SK-N-SH treated with all-trans-retinoic acid at 6 μM for 48 hours (cell line): ENCODE measurements at regions not wholly inside any gene's neighbourhood (a gene's known extent, or its start where the extent isn't known, plus 50 kb on each side); places are given as distances from the start of the nearest gene placed in this dataset.

Experiments used
- ESRRG ChIP-seq: fragments of 250-450 bp; sonication (Bioruptor Pico); IDR thresholded peaks from 2 replicates; pipeline ENCODE4 v1.6.1; 2021; ENCODE audit warnings: mild to moderate bottlenecking
- PATZ1 ChIP-seq: fragments of 250-450 bp; sonication (Bioruptor Pico); IDR thresholded peaks from 2 replicates; pipeline ENCODE4 v1.8.0; 2020; ENCODE audit warnings: mild to moderate bottlenecking, moderate library complexity, borderline replicate concordance
- RARB ChIP-seq: fragments of 250-450 bp; sonication (Bioruptor Pico); IDR thresholded peaks from 2 replicates; pipeline ENCODE4 v1.8.0; 2021; ENCODE audit warnings: mild to moderate bottlenecking, moderate library complexity
- TSHZ2 ChIP-seq: fragments of 250-450 bp; sonication (Bioruptor Pico); IDR thresholded peaks from 2 replicates; pipeline ENCODE4 v1.5.0; 2020; ENCODE audit warnings: mild to moderate bottlenecking, moderate library complexity
- ZFP3 ChIP-seq: fragments of 250-450 bp; sonication (Bioruptor Pico); IDR thresholded peaks from 2 replicates; pipeline ENCODE4 v1.5.0; 2020; ENCODE audit warnings: mild to moderate bottlenecking, moderate library complexity
- ZFP30 ChIP-seq: fragments of 450-650 bp; formaldehyde crosslinking; IDR thresholded peaks from 2 replicates; pipeline ENCODE4 v1.5.0; 2022; ENCODE audit warnings: mild to moderate bottlenecking, moderate library complexity

GRCh38 chr12:113601656-113602263, 130.1 kb upstream of the LHX5 start:
- TF ChIP-seq ZFP3 (CRISPR knock-in tag) (no peak), RARB (no peak), ESRRG (CRISPR knock-in tag) (no peak), PATZ1 (CRISPR knock-in tag) (no peak), TSHZ2 (CRISPR knock-in tag) (no peak), ZFP30 (CRISPR knock-in tag) (no peak)
